NB4 (cell line): ENCODE measurements at regions not wholly inside any gene's neighbourhood (a gene's known extent, or its start where the extent isn't known, plus 50 kb on each side); places are given as distances from the start of the nearest gene placed in this dataset.
"Not testable (repeated sequence)": the region's sequence is repeated elsewhere in the genome, so short reads cannot be mapped to it uniquely, and the experiment has no call there.

Experiments used
- DNase-seq: peaks from one replicate; pipeline ENCODE4 v3.0.0; 2010; ENCODE audit warnings: low read depth
- H3K4me3 ChIP-seq: one replicate; pipeline ENCODE4 v1.5.1; 2011; ENCODE audit warnings: mild to moderate bottlenecking, low read depth, low read length, moderate library complexity
- CTCF ChIP-seq: IDR thresholded peaks from one replicate; pipeline ENCODE4 v1.5.1; 2012; ENCODE audit warnings: low read depth, low read length
- MAX ChIP-seq: IDR thresholded peaks from 2 replicates; pipeline ENCODE4 v1.6.1; 2011; ENCODE audit warnings: low read depth, low read length
- MYC ChIP-seq: IDR thresholded peaks from 2 replicates; pipeline ENCODE4 v1.6.1; 2011; ENCODE audit warnings: low read depth, low read length
- POLR2A ChIP-seq: IDR thresholded peaks from 2 replicates; pipeline ENCODE4 v1.6.1; 2011; ENCODE audit warnings: mild to moderate bottlenecking; ENCODE audit not compliant: insufficient read length; ENCODE audit errors: extremely low read depth

- TF ChIP-seq CTCF (no peak), MYC (no peak), MAX (no peak), POLR2A (no peak)
- DNase-seq: peak; percentile 14
- H3K4me3 ChIP-seq: peak overlapping the region; percentile 76
Measured at GRCh38 chr7:67301667-67302066, 305.0 kb downstream of the TYW1 start.

GRCh38 chr7:67302113-67303039 is 305.7 kb downstream of the TYW1 start:
- peak; percentile 100 for DNase-seq
- TF ChIP-seq MYC: peak; percentile 93
- TF ChIP-seq POLR2A: peak; percentile 91
- TF ChIP-seq CTCF: peak; percentile 13
- TF ChIP-seq MAX: peak; percentile 81
- H3K4me3 ChIP-seq: peak overlapping the region; percentile 89

GRCh38 chr7:67304846-67305245 is 308.2 kb downstream of the TYW1 start:
- not testable (repeated sequence) for H3K4me3 ChIP-seq

GRCh38 chr7:67306331-67306730 is 309.7 kb downstream of the TYW1 start:
- TF ChIP-seq MYC: no peak
- no peak for TF ChIP-seq MAX
- no peak for TF ChIP-seq CTCF
- TF ChIP-seq POLR2A: no peak
- no peak overlapping the region for H3K4me3 ChIP-seq
- no peak for DNase-seq

More at GRCh38 chr7:67304846-67305245, 308.2 kb downstream of the TYW1 start:
- not testable (repeated sequence) for DNase-seq

- TF ChIP-seq CTCF (no peak), POLR2A (no peak), MAX (no peak), MYC (no peak)
- DNase-seq: no peak
- no peak overlapping the region for H3K4me3 ChIP-seq
Measured at GRCh38 chr7:67309764-67310549, 313.3 kb downstream of the TYW1 start.

GRCh38 chr7:67311901-67312300 is 315.3 kb downstream of the TYW1 start:
- TF ChIP-seq POLR2A: no peak
- TF ChIP-seq MYC: no peak
- no peak for TF ChIP-seq MAX
- TF ChIP-seq CTCF: no peak
- no peak overlapping the region for H3K4me3 ChIP-seq
- DNase-seq: no peak
